ENCODE measurements at regions not wholly inside any gene's neighbourhood (a gene's known extent, or its start where the extent isn't known, plus 50 kb on each side); places are given as distances from the start of the nearest gene placed in this dataset.

GRCh38 chr13:106048386-106048785 lies 487.1 kb downstream of the EFNB2 start:
- TF ChIP-seq CTCF (IDR thresholded peaks at IDR 0.05) (no peak), POLR2A (IDR thresholded peaks at IDR 0.05) (no peak)

Data from lower leg skin (tissue), 3 donors.